Astrocyte of the cerebellum (primary cell): ENCODE measurements at regions not wholly inside any gene's neighbourhood (a gene's known extent, or its start where the extent isn't known, plus 50 kb on each side); places are given as distances from the start of the nearest gene placed in this dataset.

Experiments
- DNase-seq: peaks from one replicate; pipeline ENCODE4 v3.0.0-alpha.2; 2011; ENCODE audit warnings: low read depth
- H3K4me3 ChIP-seq: 2 replicates; pipeline ENCODE4 v1.5.1; 2011; ENCODE audit warnings: mild to moderate bottlenecking, low read depth, low read length, moderate library complexity
- in situ Hi-C: cut with HindIII; loops from 2 replicates; pipeline ENCODE4 v1.10.0; 2017; ENCODE audit warnings: low sequenced_read_pairs
- TF ChIP-seq, protein P1 (sequence below): IDR thresholded peaks from 2 replicates; pipeline ENCODE4 v1.5.1; 2012; ENCODE audit warnings: low read length, low read depth, moderate library complexity, mild to moderate bottlenecking; ENCODE audit errors: missing control alignments

GRCh38 chr13:40245567-40245966, 420.9 kb downstream of the FOXO1 start:
- H3K4me3 ChIP-seq: no peak overlapping the region
- no peak for DNase-seq
- in situ Hi-C loops: no loop called here
- TF ChIP-seq, protein P1, sequence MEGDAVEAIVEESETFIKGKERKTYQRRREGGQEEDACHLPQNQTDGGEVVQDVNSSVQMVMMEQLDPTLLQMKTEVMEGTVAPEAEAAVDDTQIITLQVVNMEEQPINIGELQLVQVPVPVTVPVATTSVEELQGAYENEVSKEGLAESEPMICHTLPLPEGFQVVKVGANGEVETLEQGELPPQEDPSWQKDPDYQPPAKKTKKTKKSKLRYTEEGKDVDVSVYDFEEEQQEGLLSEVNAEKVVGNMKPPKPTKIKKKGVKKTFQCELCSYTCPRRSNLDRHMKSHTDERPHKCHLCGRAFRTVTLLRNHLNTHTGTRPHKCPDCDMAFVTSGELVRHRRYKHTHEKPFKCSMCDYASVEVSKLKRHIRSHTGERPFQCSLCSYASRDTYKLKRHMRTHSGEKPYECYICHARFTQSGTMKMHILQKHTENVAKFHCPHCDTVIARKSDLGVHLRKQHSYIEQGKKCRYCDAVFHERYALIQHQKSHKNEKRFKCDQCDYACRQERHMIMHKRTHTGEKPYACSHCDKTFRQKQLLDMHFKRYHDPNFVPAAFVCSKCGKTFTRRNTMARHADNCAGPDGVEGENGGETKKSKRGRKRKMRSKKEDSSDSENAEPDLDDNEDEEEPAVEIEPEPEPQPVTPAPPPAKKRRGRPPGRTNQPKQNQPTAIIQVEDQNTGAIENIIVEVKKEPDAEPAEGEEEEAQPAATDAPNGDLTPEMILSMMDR: no peak

- TF ChIP-seq, protein P1: no peak
- no peak for DNase-seq
- in situ Hi-C loops: no loop called here
- H3K4me3 ChIP-seq: no peak overlapping the region
These were observed 418.6 kb downstream of the FOXO1 start for GRCh38 chr13:40247845-40248244.

GRCh38 chr13:40251343-40252032, 415.0 kb downstream of the FOXO1 start:
- TF ChIP-seq, protein P1: no peak
- H3K4me3 ChIP-seq: no peak overlapping the region
- no peak for DNase-seq
- in situ Hi-C loops: no loop called here

- TF ChIP-seq, protein P1: no peak
- in situ Hi-C loops: no loop called here
- DNase-seq: no peak
These were observed 414.2 kb downstream of the FOXO1 start for GRCh38 chr13:40252241-40252640.

GRCh38 chr13:40252676-40253075, 413.8 kb downstream of the FOXO1 start:
- TF ChIP-seq, protein P1: no peak
- no peak overlapping the region for H3K4me3 ChIP-seq
- DNase-seq: no peak
- in situ Hi-C loops: no loop called here

More at GRCh38 chr13:40252241-40252640, 414.2 kb downstream of the FOXO1 start:
- H3K4me3 ChIP-seq: no peak overlapping the region

GRCh38 chr13:40254394-40254793, 412.0 kb downstream of the FOXO1 start:
- TF ChIP-seq, protein P1: no peak
- no peak for DNase-seq
- in situ Hi-C loops: no loop called here
- H3K4me3 ChIP-seq: no peak overlapping the region
